Right lobe of liver (tissue), 4 donors: ENCODE measurements at regions not wholly inside any gene's neighbourhood (a gene's known extent, or its start where the extent isn't known, plus 50 kb on each side); places are given as distances from the start of the nearest gene placed in this dataset.

Source experiments
- CTCF ChIP-seq, 4 donors: fragments of 200-600 bp in 3 of 4; fragments of 450-650 bp in 1 of 4; IDR thresholded peaks; one replicate each; pipeline versions ENCODE4 v1.5.1 to v1.8.0; 2016 to 2022; ENCODE audit warnings: antibody characterized with exemption in 4 of 4, mild to moderate bottlenecking in 2 of 4
- POLR2A ChIP-seq: fragments of 450-650 bp; IDR thresholded peaks from one replicate; pipeline ENCODE4 v1.6.1; 2017; ENCODE audit warnings: antibody characterized with exemption, mild to moderate bottlenecking
- donor health status: DM: no; HTN: no; CAD: no.
- donor health status: DM: no; HTN: no; CAD: no.
- donor health status: DM: no; HTN: yes; CAD: no.

GRCh38 chr12:24608637-24609285 lies 340.1 kb downstream of the BCAT1 start:
- TF ChIP-seq CTCF (IDR thresholded peaks at IDR 0.05) (no peak), POLR2A (no peak)
